Panc1 (cell line): ENCODE measurements at regions not wholly inside any gene's neighbourhood (a gene's known extent, or its start where the extent isn't known, plus 50 kb on each side); places are given as distances from the start of the nearest gene placed in this dataset.

ENCODE experiments used
- ATAC-seq: fragments of 200-7000 bp; cut with Tn5 transposase; 2 replicates; pipeline ENCODE4 v1.9.1; 2020; ENCODE audit warnings: mild to moderate bottlenecking, moderate library complexity
- BruUV-seq: library from RNA; stranded (reverse); fragments of 400-500 nt; replicated peaks from 2 replicates; lab custom pipeline; 2021; lab: Mats Ljungman, UMichigan
- CTCF ChIA-PET: fragments of 300-600 bp; sonication (Branson Sonifier 250); formaldehyde crosslinking; loops from one replicate; lab custom pipeline; 2022; ENCODE audit warnings: antibody characterized with exemption; lab: Charles Lee
- POLR2A ChIA-PET: fragments of 300-600 bp; sonication (Branson Sonifier 250); formaldehyde crosslinking; loops from one replicate; lab custom pipeline; 2022; ENCODE audit warnings: antibody characterized with exemption; lab: Charles Lee
- DNase-seq: peaks from one replicate; pipeline ENCODE4 v3.0.0-alpha.2; 2010; ENCODE audit warnings: low read depth, low spot score
- H3K27ac ChIP-seq: 2 replicates; pipeline ENCODE4 v1.5.1; 2011; ENCODE audit warnings: mild to moderate bottlenecking, low read length, inconsistent platforms
- H3K27me3 ChIP-seq: fragments of 200-500 bp; sonication (Bioruptor generic); 2 replicates; pipeline ENCODE4 v1.6.0; 2014; ENCODE audit warnings: low read length, inconsistent platforms; ENCODE audit not compliant: control insufficient read depth, insufficient read depth
- H3K36me3 ChIP-seq: fragments of 200-500 bp; sonication (Bioruptor generic); 2 replicates; pipeline ENCODE4 v1.5.1; 2014; ENCODE audit warnings: inconsistent platforms, mild to moderate bottlenecking, low read length, moderate library complexity; ENCODE audit not compliant: control insufficient read depth, insufficient read depth
- H3K4me1 ChIP-seq: 2 replicates; pipeline ENCODE4 v1.5.1; 2011; ENCODE audit warnings: inconsistent platforms, mild to moderate bottlenecking, low read length, moderate library complexity; ENCODE audit not compliant: control insufficient read depth, insufficient read depth
- H3K4me3 ChIP-seq, 2 experiments: 2 replicates each; pipeline ENCODE4 v1.5.1; 2011 to 2012; ENCODE audit warnings: low read depth in 2 of 2, low read length in 2 of 2, mild to moderate bottlenecking in 2 of 2, inconsistent platforms in 1 of 2, moderate library complexity in 1 of 2
- H3K9me3 ChIP-seq: fragments of 200-500 bp; sonication (Bioruptor generic); 2 replicates; pipeline ENCODE4 v1.5.1; 2014; ENCODE audit warnings: low read depth, mild to moderate bottlenecking, inconsistent platforms, low read length, moderate library complexity; ENCODE audit not compliant: control insufficient read depth, insufficient read depth
- CTCF ChIP-seq: fragments of 450-650 bp; IDR thresholded peaks from 2 replicates; pipeline ENCODE4 v1.5.1; 2017; ENCODE audit warnings: mild to moderate bottlenecking
- POLR2AphosphoS5 ChIP-seq: IDR thresholded peaks from 2 replicates; pipeline ENCODE4 v1.6.1; 2012; ENCODE audit warnings: mild to moderate bottlenecking, low read depth, low read length, moderate library complexity
- SIN3A ChIP-seq: IDR thresholded peaks from 2 replicates; pipeline ENCODE4 v1.6.1; 2012; ENCODE audit warnings: low read depth, mild to moderate bottlenecking, low read length, moderate library complexity, borderline replicate concordance; ENCODE audit not compliant: insufficient read depth
- TCF7L2 ChIP-seq: IDR thresholded peaks from 2 replicates; pipeline ENCODE4 v1.6.1; 2011; ENCODE audit warnings: mild to moderate bottlenecking, low read depth, low read length, inconsistent platforms
- in situ Hi-C: cut with HindIII; loops from 2 replicates; pipeline ENCODE4 v1.10.0; 2016; ENCODE audit warnings: low sequenced_read_pairs, low pct_unique_long_range_greater_than_20kb
- intact Hi-C: fragments of 100-400 bp; cut with micrococcal nuclease; formaldehyde crosslinking; loops from one replicate; pipeline ENCODE4 v1.10.0; 2022; ENCODE audit not compliant: unreplicated experiment
- TF ChIP-seq, protein P1 (sequence below), 2 experiments: IDR thresholded peaks; 2 replicates each; pipeline ENCODE4 v1.6.1; 2011 to 2012; ENCODE audit warnings: low read depth in 2 of 2, control low read depth in 1 of 2, low read length in 1 of 2, mild to moderate bottlenecking in 1 of 2, moderate library complexity in 1 of 2; ENCODE audit not compliant: insufficient read depth in 1 of 2

- intact Hi-C loops: no loop called here
- Histone ChIP-seq H3K27ac (no peak overlapping the region), H3K9me3 (no peaks in the 10 kb centered on the region), H3K27me3 (no peaks in the 10 kb centered on the region), H3K4me1 (no peaks in the 10 kb centered on the region), H3K4me3 (no peak overlapping the region), H3K36me3 (no peaks in the 10 kb centered on the region)
- ChIA-PET CTCF (no interaction called here), POLR2A (no interaction called here)
- TF ChIP-seq, protein P1, sequence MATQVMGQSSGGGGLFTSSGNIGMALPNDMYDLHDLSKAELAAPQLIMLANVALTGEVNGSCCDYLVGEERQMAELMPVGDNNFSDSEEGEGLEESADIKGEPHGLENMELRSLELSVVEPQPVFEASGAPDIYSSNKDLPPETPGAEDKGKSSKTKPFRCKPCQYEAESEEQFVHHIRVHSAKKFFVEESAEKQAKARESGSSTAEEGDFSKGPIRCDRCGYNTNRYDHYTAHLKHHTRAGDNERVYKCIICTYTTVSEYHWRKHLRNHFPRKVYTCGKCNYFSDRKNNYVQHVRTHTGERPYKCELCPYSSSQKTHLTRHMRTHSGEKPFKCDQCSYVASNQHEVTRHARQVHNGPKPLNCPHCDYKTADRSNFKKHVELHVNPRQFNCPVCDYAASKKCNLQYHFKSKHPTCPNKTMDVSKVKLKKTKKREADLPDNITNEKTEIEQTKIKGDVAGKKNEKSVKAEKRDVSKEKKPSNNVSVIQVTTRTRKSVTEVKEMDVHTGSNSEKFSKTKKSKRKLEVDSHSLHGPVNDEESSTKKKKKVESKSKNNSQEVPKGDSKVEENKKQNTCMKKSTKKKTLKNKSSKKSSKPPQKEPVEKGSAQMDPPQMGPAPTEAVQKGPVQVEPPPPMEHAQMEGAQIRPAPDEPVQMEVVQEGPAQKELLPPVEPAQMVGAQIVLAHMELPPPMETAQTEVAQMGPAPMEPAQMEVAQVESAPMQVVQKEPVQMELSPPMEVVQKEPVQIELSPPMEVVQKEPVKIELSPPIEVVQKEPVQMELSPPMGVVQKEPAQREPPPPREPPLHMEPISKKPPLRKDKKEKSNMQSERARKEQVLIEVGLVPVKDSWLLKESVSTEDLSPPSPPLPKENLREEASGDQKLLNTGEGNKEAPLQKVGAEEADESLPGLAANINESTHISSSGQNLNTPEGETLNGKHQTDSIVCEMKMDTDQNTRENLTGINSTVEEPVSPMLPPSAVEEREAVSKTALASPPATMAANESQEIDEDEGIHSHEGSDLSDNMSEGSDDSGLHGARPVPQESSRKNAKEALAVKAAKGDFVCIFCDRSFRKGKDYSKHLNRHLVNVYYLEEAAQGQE (IDR thresholded peaks at IDR 0.05; ENCODE audit: insufficient read depth in 1 of 2, low read depth in 2 of 2, low read length in 1 of 2): no peak
- TF ChIP-seq POLR2AphosphoS5: no peak
- TF ChIP-seq CTCF: no peak
- no peak for TF ChIP-seq SIN3A
- TF ChIP-seq TCF7L2: no peak
- no peak for ATAC-seq
- no peak for DNase-seq
- in situ Hi-C loops: no loop called here
- no TSS peak for BruUV-seq
Observed at GRCh38 chr3:18880691-18881090, 267.6 kb upstream of the KCNH8 start.

- intact Hi-C loops: no loop called here
Observed at GRCh38 chr3:18872466-18872865, 275.8 kb upstream of the KCNH8 start.

More at GRCh38 chr3:18872466-18872865, 275.8 kb upstream of the KCNH8 start:
- Histone ChIP-seq H3K27me3 (no peaks in the 10 kb centered on the region), H3K4me3 (no peak overlapping the region), H3K9me3 (no peaks in the 10 kb centered on the region), H3K4me1 (no peaks in the 10 kb centered on the region), H3K27ac (no peak overlapping the region), H3K36me3 (no peaks in the 10 kb centered on the region)
- TF ChIP-seq TCF7L2 (no peak), CTCF (peak; percentile 7; the same call in 1 of the 2 replicates)
- in situ Hi-C loops: no loop called here
- ChIA-PET CTCF (no interaction called here), POLR2A (no interaction called here)
- BruUV-seq: no TSS peak
- no peak for ATAC-seq
- no peak for DNase-seq
